ENCODE measurements at regions not wholly inside any gene's neighbourhood (a gene's known extent, or its start where the extent isn't known, plus 50 kb on each side); places are given as distances from the start of the nearest gene placed in this dataset.
"Not testable (repeated sequence)": the region's sequence is repeated elsewhere in the genome, so short reads cannot be mapped to it uniquely, and the experiment has no call there.

GRCh38 chr5:96493219-96493790, 60.3 kb upstream of the PCSK1 start:
- Mint-ChIP-seq H3K9me3 (peaks cover 0 to 3% of the 10 kb centered on the region in 2 experiments; a peak in 2 of 5 replicates), H3K27ac (no peak overlapping the region), H3K4me3 (no peak overlapping the region), H3K36me3 (ENCODE audit: insufficient read depth in 1 of 3, low read depth in 3 of 3) (no peaks in the 10 kb centered on the region), H3K27me3 (ENCODE audit: low read depth) (no peaks in the 10 kb centered on the region; the same call in 1 of the 2 replicates), H3K4me1 (no peaks in the 10 kb centered on the region)
- H3K23me2 ChIP-seq (ENCODE audit: insufficient read length, low read depth, low read length, poor library complexity, severe bottlenecking), result no peaks in the 10 kb centered on the region
- no peak overlapping the region for H3K4me2 ChIP-seq (ENCODE audit: insufficient read depth, insufficient read length, low read length)
- H2AK5ac ChIP-seq (ENCODE audit: insufficient read length, low read length), result no peak overlapping the region
- H4K5ac ChIP-seq (ENCODE audit: insufficient read length, low read depth, low read length), result no peak overlapping the region
- no peak overlapping the region for H3K27ac ChIP-seq (ENCODE audit: insufficient read length, low read depth, low read length)
- DNase-seq, result no peak
- H3K4me1 ChIP-seq (ENCODE audit: insufficient read depth, low read length), result peaks cover 3% of the 10 kb centered on the region; the same call in 1 of the 2 replicates
- H3T11ph ChIP-seq (ENCODE audit: low read length), result no peak overlapping the region
- H2BK12ac ChIP-seq (ENCODE audit: insufficient read length, low read depth, low read length), result no peak overlapping the region
- H3K79me1 ChIP-seq (ENCODE audit: insufficient read depth, low read depth, low read length, poor library complexity, severe bottlenecking), result no peaks in the 10 kb centered on the region
- H4K8ac ChIP-seq (replicated peaks; ENCODE audit: insufficient read length, low read depth, low read length), result no peak overlapping the region
- H3K9ac ChIP-seq (ENCODE audit: extremely low read depth, insufficient read length, low read length), result no peak overlapping the region
- H3K18ac ChIP-seq (ENCODE audit: insufficient read length, low read depth, low read length), result no peak overlapping the region
- no peaks in the 10 kb centered on the region for H3K27me3 ChIP-seq (ENCODE audit: insufficient read depth, low read length)
- H2BK5ac ChIP-seq (ENCODE audit: insufficient read length, low read length), result no peak overlapping the region
- H2AFZ ChIP-seq (ENCODE audit: low read length), result no peak overlapping the region
- H2BK20ac ChIP-seq (ENCODE audit: low read depth, low read length, poor library complexity, severe bottlenecking), result no peak overlapping the region
- no peak overlapping the region for H3K23ac ChIP-seq (ENCODE audit: insufficient read length, low read depth, low read length)
- H3K79me2 ChIP-seq (ENCODE audit: insufficient read depth, low read length), result no peaks in the 10 kb centered on the region
- H3K14ac ChIP-seq (ENCODE audit: insufficient read depth, low read length), result no peak overlapping the region
- TF ChIP-seq CTCF (conservative IDR thresholded peaks at IDR 0.05), result no peak
- no peak overlapping the region for H2BK120ac ChIP-seq (ENCODE audit: low read depth, low read length, poor library complexity, severe bottlenecking)
- no peaks in the 10 kb centered on the region for H3K9me3 ChIP-seq (ENCODE audit: control insufficient read depth, low read depth, low read length)
- H3K4ac ChIP-seq (ENCODE audit: low read depth, low read length), result no peak overlapping the region
- H4K20me1 ChIP-seq (ENCODE audit: control insufficient read depth, insufficient read depth, insufficient read length), result no peaks in the 10 kb centered on the region
- no peak overlapping the region for H3K56ac ChIP-seq (ENCODE audit: insufficient read length, low read depth, low read length)
- H2BK15ac ChIP-seq (ENCODE audit: low read depth, low read length), result no peak overlapping the region
- no CpG with 5 or more reads among the region's 3 CpGs for WGBS (ENCODE audit: extremely low coverage, insufficient read length, low lambda C conversion rate)
- no peak overlapping the region for H4K91ac ChIP-seq (ENCODE audit: insufficient read length, low read depth, low read length)

GRCh38 chr5:96495412-96495811, 62.4 kb upstream of the PCSK1 start:
- not testable (repeated sequence) for H4K8ac ChIP-seq (replicated peaks; ENCODE audit: insufficient read length, low read depth, low read length); H3K79me2 ChIP-seq (ENCODE audit: insufficient read depth, low read length); H3K36me3 Mint-ChIP-seq (ENCODE audit: insufficient read depth in 1 of 3, low read depth in 3 of 3); H2BK15ac ChIP-seq (ENCODE audit: low read depth, low read length); H3K4me1 Mint-ChIP-seq; H3K4me2 ChIP-seq (ENCODE audit: insufficient read depth, insufficient read length, low read length); H2BK120ac ChIP-seq (ENCODE audit: low read depth, low read length, poor library complexity, severe bottlenecking); H3K9me3 ChIP-seq (ENCODE audit: control insufficient read depth, low read depth, low read length); H4K91ac ChIP-seq (ENCODE audit: insufficient read length, low read depth, low read length); H2BK20ac ChIP-seq (ENCODE audit: low read depth, low read length, poor library complexity, severe bottlenecking); H3K79me1 ChIP-seq (ENCODE audit: insufficient read depth, low read depth, low read length, poor library complexity, severe bottlenecking); H2AFZ ChIP-seq (ENCODE audit: low read length); H3K4me1 ChIP-seq (ENCODE audit: insufficient read depth, low read length); H3K14ac ChIP-seq (ENCODE audit: insufficient read depth, low read length); H3K27ac Mint-ChIP-seq; H3K27me3 ChIP-seq (ENCODE audit: insufficient read depth, low read length); H4K20me1 ChIP-seq (ENCODE audit: control insufficient read depth, insufficient read depth, insufficient read length); H3K4me3 Mint-ChIP-seq; H2AK5ac ChIP-seq (ENCODE audit: insufficient read length, low read length); H3K18ac ChIP-seq (ENCODE audit: insufficient read length, low read depth, low read length); H3T11ph ChIP-seq (ENCODE audit: low read length); H3K9ac ChIP-seq (ENCODE audit: extremely low read depth, insufficient read length, low read length); H3K4ac ChIP-seq (ENCODE audit: low read depth, low read length); DNase-seq; H3K23ac ChIP-seq (ENCODE audit: insufficient read length, low read depth, low read length); H2BK5ac ChIP-seq (ENCODE audit: insufficient read length, low read length); H4K5ac ChIP-seq (ENCODE audit: insufficient read length, low read depth, low read length); H3K9me3 Mint-ChIP-seq; H3K56ac ChIP-seq (ENCODE audit: insufficient read length, low read depth, low read length); H3K27me3 Mint-ChIP-seq (ENCODE audit: low read depth); H3K27ac ChIP-seq (ENCODE audit: insufficient read length, low read depth, low read length); H3K23me2 ChIP-seq (ENCODE audit: insufficient read length, low read depth, low read length, poor library complexity, severe bottlenecking); H2BK12ac ChIP-seq (ENCODE audit: insufficient read length, low read depth, low read length)
- no CpG with 5 or more reads among the region's 1 CpG for WGBS (ENCODE audit: extremely low coverage, insufficient read length, low lambda C conversion rate)

All from H9 (cell line).